Sigmoid colon (tissue), 3 donors: ENCODE measurements at regions not wholly inside any gene's neighbourhood (a gene's known extent, or its start where the extent isn't known, plus 50 kb on each side); places are given as distances from the start of the nearest gene placed in this dataset.

Source experiments
- CTCF ChIP-seq, 4 experiments: fragments of 450-650 bp in 3 of 4; fragments of 200-600 bp in 1 of 4; IDR thresholded peaks; one replicate each; pipeline ENCODE4 v1.5.1; 2016 to 2019; ENCODE audit warnings: antibody characterized with exemption in 4 of 4, mild to moderate bottlenecking in 3 of 4, moderate library complexity in 2 of 4
- POLR2A ChIP-seq, 2 donors: fragments of 450-650 bp; IDR thresholded peaks; one replicate each; pipeline ENCODE4 v1.6.1; 2016; ENCODE audit warnings: antibody characterized with exemption in 2 of 2, mild to moderate bottlenecking in 2 of 2, moderate library complexity in 2 of 2

GRCh38 chr12:13504736-13505135, 308.2 kb downstream of the EMP1 start:
- no peak for TF ChIP-seq CTCF (IDR thresholded peaks at IDR 0.05)
- TF ChIP-seq POLR2A (IDR thresholded peaks at IDR 0.05), result no peak
